GM12872 (cell line): ENCODE measurements at regions not wholly inside any gene's neighbourhood (a gene's known extent, or its start where the extent isn't known, plus 50 kb on each side); places are given as distances from the start of the nearest gene placed in this dataset.

ENCODE experiments used
- CTCF ChIP-seq: IDR thresholded peaks from 3 replicates; pipeline ENCODE4 v1.5.1; 2011; ENCODE audit warnings: low read depth, mild to moderate bottlenecking, low read length, moderate library complexity; ENCODE audit not compliant: insufficient read depth

- TF ChIP-seq CTCF = no peak
These were observed 268.3 kb downstream of the SKIDA1 start for GRCh38 chr10:21257191-21257590.

GRCh38 chr10:21249435-21249834, 276.0 kb downstream of the SKIDA1 start:
- TF ChIP-seq CTCF = no peak

GRCh38 chr10:21247592-21247991, 277.9 kb downstream of the SKIDA1 start:
- no peak for TF ChIP-seq CTCF

GRCh38 chr10:21246178-21246577, 279.3 kb downstream of the SKIDA1 start:
- no peak for TF ChIP-seq CTCF

GRCh38 chr10:21243748-21244257, 281.7 kb downstream of the SKIDA1 start:
- TF ChIP-seq CTCF = no peak

- TF ChIP-seq CTCF = no peak
These were observed 282.6 kb downstream of the SKIDA1 start for GRCh38 chr10:21242915-21243314.

GRCh38 chr10:21238717-21239116, 286.8 kb downstream of the SKIDA1 start:
- no peak for TF ChIP-seq CTCF
